T47D (cell line): ENCODE measurements at regions not wholly inside any gene's neighbourhood (a gene's known extent, or its start where the extent isn't known, plus 50 kb on each side); places are given as distances from the start of the nearest gene placed in this dataset.

ENCODE experiments used
- DNase-seq, 2 experiments: peaks; one replicate each; pipeline versions ENCODE4 v3.0.0 to v3.0.0-alpha.2; 2011 to 2012; ENCODE audit warnings: low read depth in 1 of 2, low spot score in 1 of 2
- JUND ChIP-seq: IDR thresholded peaks from 2 replicates; pipeline ENCODE4 v1.6.1; 2012; ENCODE audit warnings: low read depth
- in situ Hi-C: cut with HindIII; loops from 2 replicates; pipeline ENCODE4 v1.10.0; 2016; ENCODE audit warnings: low sequenced_read_pairs, low pct_unique_long_range_greater_than_20kb

- no peak for TF ChIP-seq JUND
- in situ Hi-C loops = no loop called here
- DNase-seq = no peak
Measured at GRCh38 chr3:41075975-41076374, 123.3 kb upstream of the CTNNB1 start.

DNA sequence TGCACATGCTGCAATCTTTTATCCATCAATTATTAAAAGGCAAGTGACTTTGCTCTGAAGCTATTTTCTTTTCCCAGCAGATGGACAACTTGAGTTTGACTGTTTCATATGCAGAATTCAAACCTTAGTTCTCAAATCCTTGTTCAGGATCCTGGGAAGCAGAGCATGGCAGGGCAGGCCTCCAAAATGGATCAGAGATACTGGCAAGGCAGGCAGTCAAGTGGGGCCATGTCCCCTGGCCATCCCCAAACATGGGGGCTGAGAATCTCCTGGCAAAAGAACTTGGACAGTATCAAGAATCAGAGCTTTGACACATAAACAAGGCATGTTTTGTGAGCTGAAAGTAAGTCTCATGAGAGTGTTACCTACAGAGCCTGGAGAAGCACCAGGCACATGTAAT, 122.9 kb upstream of the CTNNB1 start:
- in situ Hi-C loops = no loop called here
- no peak for TF ChIP-seq JUND
- DNase-seq = no peak

DNA sequence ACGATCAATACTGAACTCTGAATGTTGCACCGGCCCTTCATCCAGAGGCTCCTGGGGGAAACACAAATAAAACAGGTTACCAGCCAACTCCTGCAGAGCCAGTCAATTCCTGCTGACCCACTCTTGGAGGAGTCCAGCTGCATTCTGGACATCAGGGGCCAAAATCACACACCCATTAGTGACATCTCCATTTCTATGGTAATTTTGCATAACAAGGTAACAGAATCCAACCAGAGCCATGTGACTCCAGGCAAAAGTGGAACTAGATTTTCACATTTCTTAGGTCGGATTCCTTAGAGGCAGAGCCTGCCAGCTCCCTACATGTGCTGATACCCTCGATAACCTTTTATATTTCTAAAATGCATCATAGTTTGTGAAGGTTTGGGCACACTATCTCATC, 119.2 kb upstream of the CTNNB1 start:
- TF ChIP-seq JUND = no peak
- DNase-seq = no peak
- in situ Hi-C loops = no loop called here

GRCh38 chr3:41088882-41089281, 110.4 kb upstream of the CTNNB1 start:
- in situ Hi-C loops = no loop called here
- TF ChIP-seq JUND = no peak

DNA sequence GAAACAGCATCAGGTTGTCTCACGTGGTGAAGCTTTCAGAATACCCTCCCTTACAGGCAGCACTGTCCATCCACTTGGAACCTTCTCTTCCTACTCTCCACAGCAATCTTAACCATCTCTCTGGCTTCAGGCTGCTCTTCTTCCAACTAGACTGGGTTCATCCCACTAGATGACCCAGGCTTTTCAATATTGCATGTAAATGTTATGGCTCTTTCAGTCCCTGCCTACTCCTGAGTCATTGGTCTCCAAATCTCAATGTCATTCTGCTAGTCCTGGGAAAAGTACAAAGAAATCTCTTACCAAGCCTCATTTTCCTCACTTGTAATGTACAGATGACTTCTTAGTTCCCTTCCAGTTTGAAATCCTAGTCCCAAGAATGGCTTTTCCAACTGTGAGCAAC, 109.7 kb upstream of the CTNNB1 start:
- no peak for TF ChIP-seq JUND
- in situ Hi-C loops = no loop called here
- no peak for DNase-seq

More at GRCh38 chr3:41088882-41089281, 110.4 kb upstream of the CTNNB1 start:
- no peak for DNase-seq

GRCh38 chr3:41092844-41093243, 106.5 kb upstream of the CTNNB1 start:
- in situ Hi-C loops = no loop called here
- TF ChIP-seq JUND = no peak
- DNase-seq = no peak

- in situ Hi-C loops = no loop called here
- no peak for DNase-seq
- no peak for TF ChIP-seq JUND
Measured at GRCh38 chr3:41093476-41093875, 105.8 kb upstream of the CTNNB1 start.

GRCh38 chr3:41094351-41094750, 105.0 kb upstream of the CTNNB1 start:
- DNase-seq = no peak
- TF ChIP-seq JUND = no peak
- in situ Hi-C loops = no loop called here

- peak in 1 of 2 experiments; percentile 26 for DNase-seq
- no peak for TF ChIP-seq JUND
- in situ Hi-C loops = no loop called here
Measured at GRCh38 chr3:41095702-41096101, 103.6 kb upstream of the CTNNB1 start.

GRCh38 chr3:41097896-41098496, 101.3 kb upstream of the CTNNB1 start:
- TF ChIP-seq JUND = no peak
- in situ Hi-C loops = no loop called here
- DNase-seq = no peak

DNA sequence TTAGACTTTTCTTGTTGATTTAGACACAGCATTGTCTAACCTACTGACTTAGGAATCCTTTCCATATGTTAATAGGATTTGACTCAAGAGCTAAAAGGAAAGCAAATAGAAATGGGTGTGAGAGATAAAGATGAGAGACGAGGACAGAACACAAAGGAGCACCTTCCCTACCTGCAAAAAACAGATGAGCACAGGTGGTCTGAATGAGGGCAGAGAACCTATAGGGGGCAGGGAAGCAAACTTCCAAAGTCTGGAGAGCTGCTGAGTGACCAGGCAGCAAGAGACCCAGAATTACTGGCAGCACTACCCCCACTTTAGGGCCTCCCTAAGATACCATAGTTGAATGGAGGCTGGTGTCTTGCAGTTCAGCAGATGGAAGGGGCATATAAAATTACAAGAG, 98.1 kb upstream of the CTNNB1 start:
- TF ChIP-seq JUND = no peak
- in situ Hi-C loops = no loop called here
- DNase-seq = no peak

DNA sequence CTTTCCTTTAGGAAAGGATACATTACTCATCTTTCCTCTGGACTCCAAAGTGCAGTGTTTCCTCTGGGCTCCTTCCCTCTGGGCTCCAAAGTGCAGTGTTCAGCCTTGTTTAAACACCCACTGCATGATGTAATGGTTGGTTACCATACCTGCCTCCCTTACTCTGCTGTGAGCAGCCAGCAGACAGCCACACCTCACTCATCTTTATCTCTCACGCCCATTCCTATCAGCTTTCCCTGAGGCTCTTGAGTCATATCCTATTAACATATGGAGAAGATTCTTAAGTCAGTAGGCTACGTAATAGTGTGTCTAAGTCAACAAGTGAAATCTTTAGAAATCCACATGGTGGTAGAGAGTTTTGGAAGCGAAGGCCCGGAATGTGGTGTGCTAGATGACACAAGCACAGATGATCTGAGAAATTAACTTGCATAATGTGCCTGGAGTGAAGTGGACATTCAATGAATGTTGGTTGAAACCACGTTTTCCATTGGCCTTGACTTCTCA, 97.2 kb upstream of the CTNNB1 start:
- no peak for DNase-seq
- in situ Hi-C loops = no loop called here
- TF ChIP-seq JUND = no peak

- no peak for TF ChIP-seq JUND
- in situ Hi-C loops = no loop called here
- no peak for DNase-seq
Measured at GRCh38 chr3:41102750-41103149, 96.6 kb upstream of the CTNNB1 start.

DNA sequence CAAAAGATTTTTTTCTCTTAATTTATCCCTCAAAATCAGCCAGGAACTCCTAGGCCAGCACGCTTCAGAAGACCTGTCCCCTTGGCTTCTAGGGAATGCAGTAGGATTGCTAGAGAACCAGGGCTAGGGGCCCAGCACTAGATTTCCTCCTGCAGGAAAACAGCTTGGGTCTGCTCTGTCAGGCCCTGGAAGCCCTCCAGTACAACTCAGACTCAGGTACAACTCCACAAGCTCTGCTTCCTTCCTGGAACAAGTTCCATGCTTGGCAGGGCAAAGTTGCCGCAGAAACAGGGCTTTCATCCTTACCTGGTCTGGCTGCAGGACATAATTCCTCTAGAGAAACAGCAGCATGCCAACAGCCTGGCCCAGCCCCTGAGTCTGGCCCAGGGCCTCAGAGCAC, 96.1 kb upstream of the CTNNB1 start:
- no peak for DNase-seq
- in situ Hi-C loops = no loop called here
- TF ChIP-seq JUND = no peak
